HG02623 (cell line): ENCODE measurements at regions not wholly inside any gene's neighbourhood (a gene's known extent, or its start where the extent isn't known, plus 50 kb on each side); places are given as distances from the start of the nearest gene placed in this dataset.

ENCODE experiments used
- ATAC-seq: cut with Tn5 transposase; IDR thresholded peaks from one replicate; pipeline ENCODE4 v1.9.1; 2021; ENCODE audit warnings: moderate library complexity; ENCODE audit not compliant: unreplicated experiment

DNA sequence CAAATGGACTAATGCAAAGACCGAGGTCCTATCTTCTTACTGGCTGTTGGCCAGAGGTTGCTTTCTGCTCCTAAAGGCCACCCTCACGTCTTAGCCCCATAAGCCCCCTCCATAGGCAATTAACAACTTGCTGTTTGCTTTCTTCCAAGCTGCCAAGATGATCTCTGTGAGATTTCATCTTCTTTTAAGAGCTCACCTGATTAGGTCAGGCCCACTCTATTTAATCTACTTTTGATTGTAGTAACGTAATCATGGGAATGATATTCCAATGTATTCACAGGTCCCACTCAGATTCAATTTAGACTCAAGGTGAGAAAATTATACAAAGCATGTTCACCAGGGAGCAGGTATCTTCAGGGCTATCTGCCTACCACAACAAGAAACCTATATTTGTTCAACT is 84.4 kb upstream of the RAD23B start:
- ATAC-seq, result no peak

DNA sequence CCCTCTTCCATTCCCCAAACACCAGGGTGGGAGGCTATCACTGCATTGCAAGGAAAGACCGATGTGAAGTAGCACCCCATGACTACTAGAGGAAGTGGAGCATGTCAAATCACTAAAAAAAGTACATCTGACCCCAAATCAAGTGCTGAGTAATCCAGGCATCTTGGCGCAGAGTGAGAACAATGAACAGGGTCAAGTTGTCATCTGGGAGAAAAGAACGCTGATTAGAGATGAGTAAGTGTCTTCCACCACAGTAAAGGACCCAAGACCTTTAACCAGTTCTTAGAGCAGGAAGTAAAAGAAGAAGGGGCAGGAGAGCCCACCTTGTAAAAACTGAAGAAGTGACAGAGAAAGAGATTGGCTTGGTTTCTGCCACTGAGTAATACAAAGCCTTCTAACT is 75.0 kb upstream of the RAD23B start:
- ATAC-seq, result no peak

DNA sequence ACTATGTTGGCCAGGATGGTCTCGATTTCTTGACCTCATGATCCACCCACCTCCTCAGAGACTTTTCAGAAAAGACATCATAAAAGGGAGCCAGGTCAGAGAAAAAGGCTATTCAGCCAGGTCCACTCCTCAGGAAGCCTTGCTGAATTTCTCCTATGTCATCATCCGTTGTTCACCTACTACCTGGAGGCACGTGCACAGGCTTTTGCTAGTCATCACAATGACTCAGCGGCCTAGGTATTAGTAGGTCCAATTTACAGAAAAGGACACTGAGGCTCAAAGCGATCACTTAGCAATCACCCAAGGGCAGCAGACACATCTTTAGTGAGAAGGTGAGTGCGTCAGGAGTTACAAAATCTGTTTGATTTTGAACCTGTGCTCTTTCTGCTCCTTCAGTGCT is 72.3 kb upstream of the RAD23B start:
- ATAC-seq, result no peak

DNA sequence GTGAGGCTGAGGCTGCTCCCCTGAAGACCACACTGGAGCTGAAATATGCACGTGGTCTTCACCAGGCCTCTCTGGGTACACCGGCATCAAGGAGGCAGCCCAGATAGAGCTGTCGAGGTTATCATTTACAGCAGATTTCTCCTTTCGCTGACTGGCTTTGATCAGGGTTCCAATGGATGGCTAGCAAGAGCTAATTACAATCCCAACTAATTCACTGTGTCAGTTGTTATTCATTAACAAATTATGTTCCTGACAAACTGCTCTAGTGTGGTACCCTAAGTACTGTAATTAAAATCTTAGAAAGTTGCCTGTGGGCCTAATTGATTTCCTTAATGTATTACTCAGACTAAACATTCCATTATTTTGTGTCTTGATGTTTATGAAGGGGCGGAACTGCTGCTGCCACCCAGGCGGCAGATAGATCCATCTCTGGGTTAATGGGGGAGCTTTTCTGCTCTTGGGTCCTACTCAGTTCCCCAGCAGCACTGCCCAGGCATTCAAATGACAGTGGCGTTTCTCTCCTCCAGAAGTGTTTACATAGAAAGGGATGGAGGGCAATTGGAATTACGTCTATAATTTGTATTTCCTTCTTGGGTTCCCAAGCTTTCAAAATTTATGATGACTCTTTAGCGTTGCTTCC is 71.7 kb upstream of the RAD23B start:
- no peak for ATAC-seq

- no peak for ATAC-seq
These were observed 70.5 kb upstream of the RAD23B start for GRCh38 chr9:107212613-107213012.

DNA sequence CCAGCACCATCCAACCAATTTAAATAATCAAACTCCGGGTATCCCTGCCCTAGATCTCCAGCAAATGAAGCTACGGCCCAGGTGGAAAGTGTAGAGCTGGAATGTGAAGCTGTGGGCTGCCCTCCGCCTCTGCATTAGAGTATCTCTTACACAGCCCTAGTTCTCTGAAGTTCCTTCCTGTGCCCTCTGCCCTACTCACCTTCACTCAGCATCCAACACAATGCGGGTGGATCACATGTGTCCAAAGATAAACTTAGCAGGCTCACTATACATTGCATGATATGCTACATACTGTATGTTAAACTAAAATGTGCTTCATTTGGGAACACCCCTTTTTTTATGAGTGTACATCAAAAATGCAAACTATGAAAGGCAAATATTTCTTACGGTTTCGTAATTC is 70.0 kb upstream of the RAD23B start:
- ATAC-seq, result no peak

DNA sequence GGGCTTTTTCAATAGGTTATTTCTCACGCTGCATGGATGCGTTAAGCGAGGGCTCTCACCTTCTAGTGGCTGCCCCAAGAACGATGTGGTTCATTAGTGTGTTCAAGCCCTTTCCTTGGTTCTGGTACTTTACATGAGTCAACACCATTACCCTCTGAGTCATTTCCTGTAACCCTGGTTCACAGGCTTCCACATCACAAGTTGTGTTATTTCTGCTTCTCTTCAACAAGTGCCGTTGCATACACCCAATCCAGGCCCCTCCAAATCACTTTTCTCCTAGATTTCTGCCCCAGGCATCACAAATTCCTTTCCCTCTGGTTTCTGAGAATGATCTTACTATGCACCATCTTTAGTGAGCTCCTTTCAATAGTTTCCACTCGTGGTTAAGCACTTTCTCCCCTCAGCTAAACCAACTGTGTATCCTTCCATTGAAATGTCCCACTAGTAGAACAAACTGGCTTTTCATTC is 69.5 kb upstream of the RAD23B start:
- ATAC-seq, result peak; percentile 84

- ATAC-seq, result no peak
These were observed 68.7 kb upstream of the RAD23B start for GRCh38 chr9:107214381-107214780.

DNA sequence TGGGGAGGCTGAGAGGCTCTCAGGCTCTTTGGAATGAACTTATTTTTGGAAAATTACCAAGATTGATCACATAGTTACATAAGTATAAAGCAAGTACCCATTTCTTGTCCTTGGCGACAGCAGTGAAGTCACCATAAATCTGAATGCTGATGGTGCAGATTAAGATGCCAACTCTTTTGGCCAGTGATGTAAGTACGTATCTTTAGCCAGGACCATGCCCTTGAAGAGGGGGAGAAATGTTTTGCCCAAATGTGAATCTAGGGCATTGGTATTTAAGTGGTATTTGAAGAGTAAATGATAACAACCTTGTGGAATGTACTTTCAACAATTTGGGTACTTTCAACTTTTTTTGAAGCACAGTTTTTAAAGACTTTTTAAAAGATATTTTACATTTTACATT is 68.2 kb upstream of the RAD23B start:
- no peak for ATAC-seq

GRCh38 chr9:107215381-107215780 is 67.7 kb upstream of the RAD23B start:
- ATAC-seq, result no peak

DNA sequence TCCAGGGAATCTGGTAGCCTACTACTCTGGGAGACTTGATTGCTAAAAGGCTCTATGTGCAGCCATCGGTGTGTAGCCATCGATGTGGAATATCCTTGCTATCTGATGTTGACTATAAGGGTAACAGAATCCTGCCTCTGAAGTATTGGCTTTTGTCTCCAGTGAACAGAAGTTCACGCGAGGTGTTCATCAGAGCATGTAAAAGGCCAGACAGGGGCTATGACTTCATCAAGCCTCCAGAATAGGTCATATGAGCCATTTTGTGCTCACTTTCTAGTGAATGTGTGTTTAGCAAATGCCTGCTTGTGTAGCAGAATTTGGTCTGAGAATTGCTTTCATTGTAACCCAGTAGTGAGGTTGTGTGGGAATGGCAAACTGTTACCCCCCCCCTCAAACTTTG is 66.8 kb upstream of the RAD23B start:
- ATAC-seq, result no peak

- peak; percentile 71 for ATAC-seq
These were observed 64.1 kb upstream of the RAD23B start for GRCh38 chr9:107218829-107219485.

- peak; percentile 32 for ATAC-seq
These were observed 63.5 kb upstream of the RAD23B start for GRCh38 chr9:107219486-107220077.

DNA sequence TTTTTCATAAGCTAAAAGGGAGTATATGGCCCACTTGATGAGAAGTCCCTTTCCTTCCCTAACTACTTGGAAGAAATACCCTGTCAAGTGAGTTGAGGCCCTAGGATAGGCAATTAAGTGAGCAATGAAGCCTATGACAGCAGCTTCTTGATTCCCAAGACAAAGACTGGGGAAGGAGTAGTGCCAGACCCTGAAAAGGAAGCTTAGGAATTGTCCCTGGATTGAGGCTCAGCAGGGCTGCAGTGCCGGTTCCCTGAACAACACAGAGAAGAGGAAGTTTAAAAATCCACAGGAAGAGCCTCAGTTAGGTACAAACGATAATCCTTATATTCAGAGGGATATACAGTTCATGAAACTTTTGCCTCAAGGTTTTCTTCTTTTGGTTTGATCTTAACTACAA is 61.8 kb upstream of the RAD23B start:
- no peak for ATAC-seq

- ATAC-seq, result no peak
These were observed 61.0 kb upstream of the RAD23B start for GRCh38 chr9:107222020-107222522.

DNA sequence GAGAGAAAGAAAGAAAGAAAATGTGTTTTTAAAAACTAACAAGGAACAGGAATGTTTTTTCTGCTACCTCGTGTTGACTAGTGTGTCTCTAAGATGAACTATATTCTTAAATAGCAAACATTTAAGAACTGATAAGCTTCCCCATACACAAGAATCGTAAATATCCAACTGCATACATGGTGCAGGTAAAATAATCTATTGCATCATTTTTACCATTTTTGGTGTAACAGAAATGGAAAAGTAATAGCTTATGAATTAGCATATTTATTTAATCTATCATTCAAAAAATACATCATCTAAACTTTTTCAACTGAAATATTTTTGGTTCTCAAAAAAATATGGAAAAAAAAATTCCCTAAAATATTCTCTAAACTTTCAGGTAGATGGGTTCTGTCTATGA is 59.7 kb upstream of the RAD23B start:
- no peak for ATAC-seq

- ATAC-seq, result no peak
These were observed 58.8 kb upstream of the RAD23B start for GRCh38 chr9:107224252-107224651.

DNA sequence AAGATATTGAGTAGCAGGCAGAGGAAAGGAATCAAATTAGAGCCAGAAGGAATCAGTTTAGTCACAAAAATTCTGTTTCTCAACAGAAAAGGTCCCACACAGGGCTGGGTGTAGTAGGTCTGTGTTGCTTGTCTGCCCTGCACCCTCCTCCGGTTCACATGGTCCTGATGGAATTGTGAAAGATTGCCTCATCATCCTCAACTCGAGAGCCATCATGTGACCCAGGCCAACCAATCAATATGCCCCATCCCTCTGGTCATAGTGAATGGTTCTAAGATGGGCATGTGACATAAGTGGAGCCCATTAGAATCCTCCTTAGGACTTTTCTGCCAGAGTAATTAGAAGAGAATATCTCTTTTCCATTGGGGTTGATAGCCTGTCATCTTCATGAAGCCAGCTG is 56.7 kb upstream of the RAD23B start:
- no peak for ATAC-seq

DNA sequence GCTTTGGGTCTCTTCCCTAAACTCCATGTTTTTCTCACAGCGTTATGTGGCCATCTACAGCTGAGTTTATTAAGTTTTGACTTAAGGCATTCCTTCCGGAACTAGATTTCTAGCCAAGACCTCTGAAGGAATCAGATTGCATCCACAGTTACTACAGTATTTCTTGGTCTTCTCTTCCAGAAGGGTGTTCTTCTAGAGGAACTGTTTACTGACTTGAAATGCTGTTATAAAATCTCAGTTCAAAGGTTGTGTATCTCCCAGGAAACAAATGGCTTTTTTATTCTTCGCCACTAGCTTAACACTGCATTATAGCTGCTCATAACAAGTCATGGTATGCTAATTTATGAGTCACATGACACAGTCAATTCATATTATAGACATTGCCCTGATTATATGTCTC is 55.3 kb upstream of the RAD23B start:
- ATAC-seq, result no peak

DNA sequence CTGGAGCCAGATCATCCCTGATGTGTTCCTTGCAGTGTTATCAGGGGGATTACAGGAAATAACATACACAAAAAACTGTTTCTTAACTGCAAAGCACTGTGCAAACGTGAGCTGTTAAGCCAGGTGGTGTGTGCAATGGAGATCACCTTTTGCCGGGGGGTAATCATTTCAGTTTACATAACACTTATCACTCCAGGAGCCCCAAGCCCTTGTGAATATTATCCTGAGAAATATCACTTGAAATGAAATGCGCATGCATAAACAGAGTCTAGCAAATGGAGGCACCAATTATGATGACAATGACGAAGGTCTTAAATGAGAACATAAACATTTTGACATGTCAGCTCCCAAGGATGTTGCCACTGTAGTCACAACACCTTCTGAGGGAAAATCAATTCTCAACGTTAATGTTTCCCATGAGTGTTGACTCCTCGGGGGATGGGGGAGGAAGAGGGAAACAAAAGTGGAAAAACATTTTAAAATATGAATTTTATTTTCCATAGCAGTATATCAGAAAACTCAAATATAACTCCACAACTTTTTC is 54.5 kb upstream of the RAD23B start:
- no peak for ATAC-seq

- no peak for ATAC-seq
These were observed 53.8 kb upstream of the RAD23B start for GRCh38 chr9:107229241-107229741.
